ENCODE measurements at regions not wholly inside any gene's neighbourhood (a gene's known extent, or its start where the extent isn't known, plus 50 kb on each side); places are given as distances from the start of the nearest gene placed in this dataset.

DNA sequence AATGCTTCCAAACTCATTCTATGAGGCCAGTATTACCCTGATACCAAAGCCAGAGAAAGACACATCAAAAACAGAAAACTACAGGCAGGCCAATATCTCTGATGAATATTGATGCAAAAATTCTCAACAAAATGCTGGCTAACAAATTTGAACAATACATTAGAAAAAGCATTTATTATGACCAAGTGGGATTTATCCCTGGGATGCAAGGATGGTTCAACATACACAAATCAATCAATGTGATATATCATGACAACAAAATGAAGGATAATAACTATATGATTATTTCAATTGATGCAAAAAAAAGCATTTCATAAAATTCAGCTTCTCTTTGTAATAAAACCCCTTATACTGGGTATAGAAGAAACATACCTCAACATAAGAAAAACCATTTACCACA is 550.9 kb downstream of the ADCYAP1 start:
- TF ChIP-seq, protein P1, sequence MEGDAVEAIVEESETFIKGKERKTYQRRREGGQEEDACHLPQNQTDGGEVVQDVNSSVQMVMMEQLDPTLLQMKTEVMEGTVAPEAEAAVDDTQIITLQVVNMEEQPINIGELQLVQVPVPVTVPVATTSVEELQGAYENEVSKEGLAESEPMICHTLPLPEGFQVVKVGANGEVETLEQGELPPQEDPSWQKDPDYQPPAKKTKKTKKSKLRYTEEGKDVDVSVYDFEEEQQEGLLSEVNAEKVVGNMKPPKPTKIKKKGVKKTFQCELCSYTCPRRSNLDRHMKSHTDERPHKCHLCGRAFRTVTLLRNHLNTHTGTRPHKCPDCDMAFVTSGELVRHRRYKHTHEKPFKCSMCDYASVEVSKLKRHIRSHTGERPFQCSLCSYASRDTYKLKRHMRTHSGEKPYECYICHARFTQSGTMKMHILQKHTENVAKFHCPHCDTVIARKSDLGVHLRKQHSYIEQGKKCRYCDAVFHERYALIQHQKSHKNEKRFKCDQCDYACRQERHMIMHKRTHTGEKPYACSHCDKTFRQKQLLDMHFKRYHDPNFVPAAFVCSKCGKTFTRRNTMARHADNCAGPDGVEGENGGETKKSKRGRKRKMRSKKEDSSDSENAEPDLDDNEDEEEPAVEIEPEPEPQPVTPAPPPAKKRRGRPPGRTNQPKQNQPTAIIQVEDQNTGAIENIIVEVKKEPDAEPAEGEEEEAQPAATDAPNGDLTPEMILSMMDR (IDR thresholded peaks at IDR 0.05; ENCODE audit: insufficient read depth, missing control alignments) = no peak
- no peak for FAIRE-seq
- DNase-seq (ENCODE audit: insufficient read length, low spot score) = no peak

DNA sequence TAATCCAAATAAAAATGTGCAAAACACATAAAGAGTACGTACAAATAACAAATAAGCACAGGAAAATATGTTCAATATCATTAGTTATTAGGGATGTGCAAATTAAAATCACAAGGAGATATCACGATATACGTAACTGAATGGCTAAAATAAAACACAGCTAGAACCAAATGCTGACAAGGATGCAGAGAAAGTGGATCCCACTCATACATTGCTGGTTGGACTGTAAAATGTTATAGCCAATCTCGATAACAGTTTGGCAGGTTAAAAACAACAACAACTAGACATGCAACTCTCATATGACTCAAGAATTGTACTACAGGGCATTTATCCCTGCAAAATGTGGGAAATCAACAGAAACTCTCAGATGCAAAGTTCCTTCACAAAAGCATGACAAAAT is 553.9 kb downstream of the ADCYAP1 start:
- DNase-seq (ENCODE audit: insufficient read length, low spot score) (no peak), FAIRE-seq (no peak)
- TF ChIP-seq, protein P1 (IDR thresholded peaks at IDR 0.05; ENCODE audit: insufficient read depth, missing control alignments) = no peak

DNA sequence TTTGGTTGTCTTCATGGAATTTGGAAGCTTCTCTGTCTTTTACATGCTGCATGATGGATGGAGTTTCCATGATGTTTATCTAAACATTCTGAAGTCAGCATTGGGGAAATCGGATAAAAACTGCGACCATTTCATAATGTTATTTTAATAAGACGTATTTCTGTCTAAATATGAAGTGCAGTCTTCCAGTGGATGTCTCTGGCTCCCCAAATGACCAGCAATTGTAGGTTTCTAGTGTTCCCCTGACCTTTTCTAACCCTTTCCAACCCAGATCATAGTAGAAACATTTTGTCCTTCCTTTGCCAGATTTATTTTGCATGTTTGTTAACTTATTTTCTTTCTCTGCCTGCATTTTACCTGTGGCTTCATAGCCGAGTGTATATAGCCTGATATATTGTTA is 559.3 kb downstream of the ADCYAP1 start:
- no peak for FAIRE-seq
- no peak for DNase-seq (ENCODE audit: insufficient read length, low spot score)
- TF ChIP-seq, protein P1 (IDR thresholded peaks at IDR 0.05; ENCODE audit: insufficient read depth, missing control alignments) = no peak

DNA sequence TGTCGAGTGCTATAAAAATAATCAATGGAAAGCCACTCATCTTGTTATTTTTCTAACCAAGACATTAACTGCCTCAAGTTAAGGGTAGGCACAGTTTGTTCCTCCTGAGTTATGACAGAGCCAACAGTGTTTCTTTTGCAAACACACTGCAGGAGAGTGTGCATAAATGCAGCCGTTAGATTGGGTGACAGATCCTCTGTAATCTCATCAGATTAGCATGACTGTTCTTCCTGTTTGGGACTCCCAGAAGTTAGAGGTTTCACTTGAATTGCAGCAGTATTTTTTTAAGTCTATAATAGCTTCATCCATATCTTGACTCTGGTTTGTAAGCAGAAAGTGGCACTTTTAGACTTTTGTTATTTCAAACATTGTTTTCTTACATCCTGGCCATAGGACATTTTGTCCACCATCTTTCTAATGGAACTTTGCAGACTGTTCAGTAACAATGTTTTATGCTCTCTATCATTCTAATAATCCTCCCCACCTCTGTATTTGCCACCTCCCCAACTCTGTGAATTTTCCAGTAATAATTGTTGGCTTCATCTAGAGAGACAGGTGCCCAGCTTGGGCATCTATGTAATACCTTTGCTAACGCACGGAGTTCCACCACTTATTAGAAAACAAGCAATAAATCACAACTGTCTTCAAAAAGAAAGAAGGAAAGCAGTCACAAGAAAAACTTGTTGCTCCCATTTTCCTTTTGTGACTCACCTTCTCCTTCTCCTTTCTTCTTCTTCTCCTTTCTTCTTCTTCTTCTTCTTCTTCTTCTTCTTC is 560.0 kb downstream of the ADCYAP1 start:
- TF ChIP-seq, protein P1 (IDR thresholded peaks at IDR 0.05; ENCODE audit: insufficient read depth, missing control alignments) = no peak
- DNase-seq (ENCODE audit: insufficient read length, low spot score) = no peak
- no peak for FAIRE-seq

DNA sequence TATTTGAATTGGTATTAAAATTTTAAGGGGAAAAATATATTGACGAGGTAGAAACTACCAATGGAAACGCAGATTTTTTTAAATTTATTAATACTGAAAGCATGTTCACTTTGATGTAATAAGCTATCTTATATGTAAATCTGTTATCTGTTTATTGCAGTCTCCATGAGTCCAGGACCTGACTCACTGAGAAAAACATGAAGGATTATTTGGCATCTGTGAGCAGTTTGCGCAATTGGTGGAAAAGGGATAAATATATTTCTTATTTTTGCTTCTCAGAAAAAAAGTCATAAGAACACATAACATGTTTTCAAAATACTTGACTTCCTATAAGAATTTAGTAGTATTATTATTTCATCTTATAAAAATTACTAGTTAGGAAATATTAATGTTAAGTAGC is 561.4 kb downstream of the ADCYAP1 start:
- DNase-seq (ENCODE audit: insufficient read length, low spot score) = no peak
- no peak for FAIRE-seq
- TF ChIP-seq, protein P1 (IDR thresholded peaks at IDR 0.05; ENCODE audit: insufficient read depth, missing control alignments) = no peak

DNA sequence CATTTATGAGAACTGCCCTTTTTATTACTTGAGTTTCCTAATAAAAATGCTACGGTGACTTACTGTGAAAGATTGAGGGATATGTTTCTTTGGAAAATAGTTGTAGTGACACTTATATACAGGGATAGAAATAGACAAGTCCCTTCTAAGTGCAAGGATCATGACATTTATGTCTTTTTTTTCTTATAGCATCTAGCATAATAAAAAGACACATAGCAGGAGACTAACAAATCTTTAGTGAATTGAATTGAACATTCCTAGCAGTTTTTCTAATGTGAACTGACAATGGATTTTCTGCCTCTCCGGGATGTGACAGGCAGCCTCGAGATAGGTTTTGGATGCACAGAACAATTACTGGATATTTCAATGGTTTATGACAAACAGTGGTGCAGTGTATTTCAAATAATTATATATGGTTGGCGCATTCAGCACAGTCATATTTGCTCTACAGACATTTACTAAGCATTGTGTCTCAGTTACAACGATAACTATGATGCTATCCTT is 562.8 kb downstream of the ADCYAP1 start:
- TF ChIP-seq, protein P1 (IDR thresholded peaks at IDR 0.05; ENCODE audit: insufficient read depth, missing control alignments) = no peak
- FAIRE-seq (no peak), DNase-seq (ENCODE audit: insufficient read length, low spot score) (no peak)

DNA sequence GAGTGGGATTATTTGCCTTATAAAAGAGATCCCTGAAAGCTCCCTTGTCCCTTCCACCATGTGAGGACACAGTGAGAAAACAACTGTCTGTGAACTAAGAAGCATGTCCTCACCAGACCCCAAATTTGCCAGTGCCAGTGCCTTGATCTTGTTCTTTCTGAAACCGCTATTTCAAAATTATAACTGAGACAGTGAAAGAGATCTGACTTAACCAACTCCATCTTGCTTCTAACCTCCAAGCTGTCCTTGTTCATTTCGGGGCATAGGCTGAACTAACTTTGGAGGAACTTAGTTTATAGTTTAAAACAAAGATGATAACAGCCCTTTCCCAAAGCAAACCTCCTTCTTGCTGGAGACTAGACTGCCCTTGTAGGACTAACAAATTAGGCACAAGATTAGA is 563.9 kb downstream of the ADCYAP1 start:
- no peak for DNase-seq (ENCODE audit: insufficient read length, low spot score)
- no peak for FAIRE-seq
- TF ChIP-seq, protein P1 (IDR thresholded peaks at IDR 0.05; ENCODE audit: insufficient read depth, missing control alignments) = no peak

All from D721Med (cell line).